K562 (cell line): ENCODE measurements at regions not wholly inside any gene's neighbourhood (a gene's known extent, or its start where the extent isn't known, plus 50 kb on each side); places are given as distances from the start of the nearest gene placed in this dataset.

Experiments
- ATAC-seq: fragments of 200-7000 bp; cut with Tn5 transposase; 3 replicates; pipeline ENCODE4 v1.9.1; 2020; ENCODE audit warnings: moderate library complexity
- BruUV-seq: library from RNA; stranded (reverse); fragments of 400-500 nt; replicated peaks from 2 replicates; lab custom pipeline; 2021; lab: Mats Ljungman, UMichigan
- CTCF ChIA-PET: fragments of 300-600 bp; formaldehyde crosslinking; extraction: SDS; loops from one replicate; lab custom pipeline; 2021; ENCODE audit warnings: low intra/inter-chr PET ratio; lab: Yijun Ruan, JAX
- POLR2A ChIA-PET: fragments of 300-600, 350-650 bp; sonication (Branson Sonifier 250); formaldehyde crosslinking; extraction: SDS; loops from one replicate; lab custom pipeline; 2021; ENCODE audit warnings: antibody characterized with exemption, inconsistent platforms; lab: Yijun Ruan, JAX
- DNase-seq, 4 experiments: peaks; one replicate each; pipeline versions ENCODE4 v3.0.0 to v3.0.0-alpha.2; 2011 to 2018; ENCODE audit warnings: low spot score in 3 of 4, mixed read lengths in 3 of 4; ENCODE audit errors: extremely low read depth in 1 of 4
- FAIRE-seq: peaks from 2 replicates; lab custom pipeline; 2011; peaks lifted over from hg19 to GRCh38; lab: Jason Lieb, UNC
- H2AFZ ChIP-seq: 2 replicates; pipeline ENCODE4 v1.6.0; 2011; ENCODE audit warnings: low read depth, low read length, control low read depth, inconsistent platforms
- H3K27ac ChIP-seq: fragments of 200-600 bp; 3 replicates; pipeline ENCODE4 v1.8.0; 2011; ENCODE audit warnings: low read depth, mild to moderate bottlenecking, control low read depth, inconsistent platforms, low read length, moderate library complexity, mixed read lengths; ENCODE audit errors: extremely low read depth
- H3K27me3 ChIP-seq, 2 experiments: fragments of 300-600 bp in 1 of 2; 2 replicates in 1 of 2; 3 replicates in 1 of 2; pipeline versions ENCODE4 v1.6.0 to v1.8.0; 2011; ENCODE audit warnings: inconsistent platforms in 2 of 2, low read length in 2 of 2, mild to moderate bottlenecking in 1 of 2, mixed read lengths in 1 of 2, moderate library complexity in 1 of 2; ENCODE audit not compliant: control insufficient read depth in 2 of 2, insufficient read depth in 2 of 2
- H3K36me3 ChIP-seq: fragments of 300-600 bp; 3 replicates; pipeline ENCODE4 v1.8.0; 2011; ENCODE audit warnings: mild to moderate bottlenecking, low read length, inconsistent platforms; ENCODE audit not compliant: control insufficient read depth, insufficient read depth
- H3K4me1 ChIP-seq, 2 experiments: fragments of 200-600 bp in 1 of 2; replicated peaks in 1 of 2; 2 replicates in 1 of 2; 3 replicates in 1 of 2; pipeline versions ENCODE4 v1.5.1 to v1.8.0; 2011; ENCODE audit warnings: inconsistent platforms in 2 of 2, low read length in 2 of 2, mild to moderate bottlenecking in 1 of 2, mixed read lengths in 1 of 2, moderate library complexity in 1 of 2; ENCODE audit not compliant: control insufficient read depth in 2 of 2, insufficient read depth in 2 of 2
- H3K4me2 ChIP-seq: 2 replicates; pipeline ENCODE4 v1.6.1; 2011; ENCODE audit warnings: low read length, control low read depth, inconsistent platforms, mixed read lengths; ENCODE audit not compliant: insufficient read depth
- H3K4me3 ChIP-seq: fragments of 200-600 bp; sonication (generic), shearing (Covaris generic); 2 replicates; pipeline ENCODE4 v1.5.1; 2016; ENCODE audit warnings: control low read depth, inconsistent platforms
- H3K79me2 ChIP-seq: fragments of 200-600 bp; 3 replicates; pipeline ENCODE4 v1.8.0; 2011; ENCODE audit warnings: low read length, inconsistent platforms; ENCODE audit not compliant: control insufficient read depth, insufficient read depth
- H3K9ac ChIP-seq, 2 experiments: 2 replicates each; pipeline versions ENCODE4 v1.6.0 to v1.6.1; 2011; ENCODE audit warnings: low read depth in 2 of 2, low read length in 2 of 2, control low read depth in 1 of 2, inconsistent platforms in 1 of 2, mild to moderate bottlenecking in 1 of 2, mixed read lengths in 1 of 2; ENCODE audit not compliant: insufficient read depth in 1 of 2
- H3K9me1 ChIP-seq: one replicate; pipeline ENCODE4 v1.6.0; 2011; ENCODE audit warnings: inconsistent platforms, mild to moderate bottlenecking, low read length, moderate library complexity; ENCODE audit not compliant: control insufficient read depth, insufficient read depth
- H3K9me3 ChIP-seq: replicated peaks from 2 replicates; pipeline ENCODE4 v1.5.1; 2011; ENCODE audit warnings: low read depth, low read length, inconsistent platforms; ENCODE audit not compliant: control insufficient read depth, insufficient read depth
- H4K20me1 ChIP-seq: replicated peaks from 2 replicates; pipeline ENCODE4 v1.6.1; 2011; ENCODE audit warnings: low read length, inconsistent platforms, mixed read lengths; ENCODE audit not compliant: control insufficient read depth, insufficient read depth
- DPF2 ChIP-seq: fragments of 450-650 bp; IDR thresholded peaks from 2 replicates; pipeline ENCODE4 v1.6.1; 2016
- FIP1L1 ChIP-seq: fragments of 200-400 bp; formaldehyde crosslinking; IDR thresholded peaks from 2 replicates; pipeline ENCODE4 v1.6.1; 2018; ENCODE audit warnings: mild to moderate bottlenecking, low read depth, low read length; ENCODE audit not compliant: poor library complexity, severe bottlenecking
- ILK ChIP-seq: fragments of 450-650 bp; IDR thresholded peaks from 2 replicates; pipeline ENCODE4 v1.6.1; 2016; ENCODE audit warnings: missing genetic modification characterization, low read depth, mild to moderate bottlenecking, missing compliant biosample characterization, moderate library complexity, borderline replicate concordance
- KDM5B ChIP-seq: fragments of 200-600 bp; sonication (generic); IDR thresholded peaks from 2 replicates; pipeline ENCODE4 v1.6.1; 2012; ENCODE audit warnings: low read depth, mild to moderate bottlenecking, moderate library complexity, low read length, control low read depth, inconsistent platforms; ENCODE audit not compliant: insufficient replicate concordance
- MEF2A ChIP-seq: IDR thresholded peaks from 2 replicates; pipeline ENCODE4 v1.6.1; 2011; ENCODE audit warnings: low read depth, mild to moderate bottlenecking, low read length, moderate library complexity; ENCODE audit not compliant: control insufficient read depth
- PCBP2 ChIP-seq: fragments of 200-400 bp; formaldehyde crosslinking; IDR thresholded peaks from 2 replicates; pipeline ENCODE4 v1.6.1; 2018; ENCODE audit warnings: low read length, low read depth, mild to moderate bottlenecking, moderate library complexity; ENCODE audit not compliant: poor library complexity, severe bottlenecking
- PURB ChIP-seq: sonication (generic); formaldehyde crosslinking; IDR thresholded peaks from 2 replicates; pipeline ENCODE4 v1.9.0; 2021; ENCODE audit warnings: low read depth, mild to moderate bottlenecking, missing genetic modification reagents
- SIN3A ChIP-seq, 2 experiments: fragments of 150-350 bp in 1 of 2; IDR thresholded peaks; 2 replicates each; pipeline ENCODE4 v1.6.1; 2011 to 2016; ENCODE audit warnings: borderline replicate concordance in 2 of 2, low read depth in 2 of 2, low read length in 2 of 2, mild to moderate bottlenecking in 2 of 2, moderate library complexity in 2 of 2; ENCODE audit not compliant: control insufficient read depth in 1 of 2
- SOX6 ChIP-seq: fragments of 450-650 bp; IDR thresholded peaks from 2 replicates; pipeline ENCODE4 v1.6.1; 2014; ENCODE audit warnings: mild to moderate bottlenecking
- SRF ChIP-seq, 2 experiments: fragments of 250-450, 450-650 bp in 1 of 2; sonication (Bioruptor Pico) in 1 of 2; sonication (generic) in 1 of 2; formaldehyde crosslinking; IDR thresholded peaks; 2 replicates each; pipeline versions ENCODE4 v1.5.0 to v1.5.1; 2020 to 2022; ENCODE audit warnings: mild to moderate bottlenecking in 1 of 2, missing genetic modification reagents in 1 of 2
- TAF7 ChIP-seq: fragments of 450-650 bp; IDR thresholded peaks from 2 replicates; pipeline ENCODE4 v1.6.1; 2016; ENCODE audit warnings: missing genetic modification characterization, missing compliant biosample characterization
- ZBTB8A ChIP-seq: fragments of 450-650 bp; IDR thresholded peaks from 2 replicates; pipeline ENCODE4 v1.6.1; 2018; ENCODE audit warnings: mild to moderate bottlenecking, moderate library complexity; ENCODE audit not compliant: partially characterized antibody
- ZNF354B ChIP-seq: fragments of 250-450 bp; sonication (Bioruptor Pico); IDR thresholded peaks from 2 replicates; pipeline ENCODE4 v1.4.0; 2020
- WGBS: fragments of 100-300 bp; shearing (Covaris generic); methylation state at CpG from one replicate; pipeline ENCODE4 v1.1.6; 2016; ENCODE audit warnings: low coverage, mixed read lengths; ENCODE audit not compliant: insufficient coverage; ENCODE audit errors: missing lambda C conversion rate; 5-methylcytosine and 5-hydroxymethylcytosine counted together
- in situ Hi-C: fragments of 300-500 bp; cut with MboI; formaldehyde crosslinking; loops from 4 replicates; pipeline ENCODE4 v1.15.0; 2018; ENCODE audit warnings: inconsistent platforms, mixed read lengths
- intact Hi-C: fragments of 100-400 bp; cut with micrococcal nuclease; formaldehyde crosslinking; loops from 2 replicates; pipeline ENCODE4 v1.14.2; 2022
- TF ChIP-seq, protein P1 (sequence below): sonication (generic); IDR thresholded peaks from 2 replicates; pipeline ENCODE4 v1.6.1; 2016
- TF ChIP-seq, protein P2 (sequence below), 2 experiments: fragments of 450-650 bp in 1 of 2; IDR thresholded peaks; 2 replicates each; pipeline ENCODE4 v1.6.1; 2011 to 2017; ENCODE audit warnings: low read depth in 2 of 2, antibody characterized with exemption in 1 of 2, borderline replicate concordance in 1 of 2, low read length in 1 of 2, mild to moderate bottlenecking in 1 of 2, mixed read lengths in 1 of 2; ENCODE audit not compliant: control insufficient read depth in 1 of 2
- TF ChIP-seq, protein P3 (sequence below): fragments of 200-400 bp; formaldehyde crosslinking; IDR thresholded peaks from 2 replicates; pipeline ENCODE4 v1.6.1; 2017; ENCODE audit warnings: mild to moderate bottlenecking, low read depth, low read length, moderate library complexity

DNA sequence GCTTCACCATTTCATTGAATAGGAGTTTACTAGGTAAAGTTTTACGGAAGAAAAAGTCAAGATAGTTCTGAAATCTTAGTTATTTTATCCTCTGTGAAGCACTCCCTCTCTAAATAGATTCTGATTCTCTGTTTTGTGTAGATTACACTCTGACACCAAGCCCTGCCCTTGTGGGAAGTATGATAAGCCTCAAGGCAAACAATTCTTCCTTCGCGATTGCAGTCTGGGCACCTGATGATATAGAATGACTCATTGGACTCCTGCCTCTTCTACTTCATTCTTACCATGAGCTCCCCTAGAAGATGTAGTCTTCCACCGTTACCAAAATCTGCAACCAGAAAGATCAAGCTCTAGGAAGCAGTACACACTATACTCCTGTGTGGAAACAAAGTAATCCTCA, 626.9 kb upstream of the PTGER4 start:
- no peaks in the 10 kb centered on the region; the same call in 1 of the 2 replicates for H3K9me3 ChIP-seq
- CTCF ChIA-PET = no interaction called here
- H3K79me2 ChIP-seq = no peaks in the 10 kb centered on the region
- POLR2A ChIA-PET = no interaction called here
- intact Hi-C loops = no loop called here
- DNase-seq (peak; percentile 21 to 22 (median 22)), FAIRE-seq (no peak), ATAC-seq (no peak)
- no peak overlapping the region for H2AFZ ChIP-seq
- no peaks in the 10 kb centered on the region for H3K4me1 ChIP-seq
- in situ Hi-C loops = no loop called here
- no TSS peak for BruUV-seq
- 0% methylated on average over 4 of the region's 4 CpGs for WGBS
- no peak overlapping the region for H3K4me3 ChIP-seq
- H3K27me3 ChIP-seq = no peaks in the 10 kb centered on the region
- no peak overlapping the region for H3K4me2 ChIP-seq
- H3K27ac ChIP-seq = no peak overlapping the region
- H3K36me3 ChIP-seq = no peaks in the 10 kb centered on the region
- no peaks in the 10 kb centered on the region for H3K9me1 ChIP-seq
- no peak overlapping the region for H3K9ac ChIP-seq
- H4K20me1 ChIP-seq = no peaks in the 10 kb centered on the region
- TF ChIP-seq MEF2A = no peak
- TF ChIP-seq TAF7 = no peak
- TF ChIP-seq SRF (CRISPR knock-in tag; IDR thresholded peaks at IDR 0.05) = no peak
- TF ChIP-seq PCBP2 = no peak
- TF ChIP-seq, protein P1, sequence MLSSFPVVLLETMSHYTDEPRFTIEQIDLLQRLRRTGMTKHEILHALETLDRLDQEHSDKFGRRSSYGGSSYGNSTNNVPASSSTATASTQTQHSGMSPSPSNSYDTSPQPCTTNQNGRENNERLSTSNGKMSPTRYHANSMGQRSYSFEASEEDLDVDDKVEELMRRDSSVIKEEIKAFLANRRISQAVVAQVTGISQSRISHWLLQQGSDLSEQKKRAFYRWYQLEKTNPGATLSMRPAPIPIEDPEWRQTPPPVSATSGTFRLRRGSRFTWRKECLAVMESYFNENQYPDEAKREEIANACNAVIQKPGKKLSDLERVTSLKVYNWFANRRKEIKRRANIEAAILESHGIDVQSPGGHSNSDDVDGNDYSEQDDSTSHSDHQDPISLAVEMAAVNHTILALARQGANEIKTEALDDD = no peak
- TF ChIP-seq DPF2 = 0 out of 2 replicates have a peak, but pooled peaks have one; percentile 24
- TF ChIP-seq, protein P2, sequence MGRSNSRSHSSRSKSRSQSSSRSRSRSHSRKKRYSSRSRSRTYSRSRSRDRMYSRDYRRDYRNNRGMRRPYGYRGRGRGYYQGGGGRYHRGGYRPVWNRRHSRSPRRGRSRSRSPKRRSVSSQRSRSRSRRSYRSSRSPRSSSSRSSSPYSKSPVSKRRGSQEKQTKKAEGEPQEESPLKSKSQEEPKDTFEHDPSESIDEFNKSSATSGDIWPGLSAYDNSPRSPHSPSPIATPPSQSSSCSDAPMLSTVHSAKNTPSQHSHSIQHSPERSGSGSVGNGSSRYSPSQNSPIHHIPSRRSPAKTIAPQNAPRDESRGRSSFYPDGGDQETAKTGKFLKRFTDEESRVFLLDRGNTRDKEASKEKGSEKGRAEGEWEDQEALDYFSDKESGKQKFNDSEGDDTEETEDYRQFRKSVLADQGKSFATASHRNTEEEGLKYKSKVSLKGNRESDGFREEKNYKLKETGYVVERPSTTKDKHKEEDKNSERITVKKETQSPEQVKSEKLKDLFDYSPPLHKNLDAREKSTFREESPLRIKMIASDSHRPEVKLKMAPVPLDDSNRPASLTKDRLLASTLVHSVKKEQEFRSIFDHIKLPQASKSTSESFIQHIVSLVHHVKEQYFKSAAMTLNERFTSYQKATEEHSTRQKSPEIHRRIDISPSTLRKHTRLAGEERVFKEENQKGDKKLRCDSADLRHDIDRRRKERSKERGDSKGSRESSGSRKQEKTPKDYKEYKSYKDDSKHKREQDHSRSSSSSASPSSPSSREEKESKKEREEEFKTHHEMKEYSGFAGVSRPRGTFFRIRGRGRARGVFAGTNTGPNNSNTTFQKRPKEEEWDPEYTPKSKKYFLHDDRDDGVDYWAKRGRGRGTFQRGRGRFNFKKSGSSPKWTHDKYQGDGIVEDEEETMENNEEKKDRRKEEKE (IDR thresholded peaks at IDR 0.05; ENCODE audit: borderline replicate concordance in 1 of 2, control insufficient read depth in 1 of 2, low read depth in 2 of 2, low read length in 1 of 2) = no peak
- no peak for TF ChIP-seq SIN3A (IDR thresholded peaks at IDR 0.05; ENCODE audit: borderline replicate concordance in 2 of 2, control insufficient read depth in 1 of 2, low read depth in 2 of 2, low read length in 2 of 2)
- TF ChIP-seq, protein P3, sequence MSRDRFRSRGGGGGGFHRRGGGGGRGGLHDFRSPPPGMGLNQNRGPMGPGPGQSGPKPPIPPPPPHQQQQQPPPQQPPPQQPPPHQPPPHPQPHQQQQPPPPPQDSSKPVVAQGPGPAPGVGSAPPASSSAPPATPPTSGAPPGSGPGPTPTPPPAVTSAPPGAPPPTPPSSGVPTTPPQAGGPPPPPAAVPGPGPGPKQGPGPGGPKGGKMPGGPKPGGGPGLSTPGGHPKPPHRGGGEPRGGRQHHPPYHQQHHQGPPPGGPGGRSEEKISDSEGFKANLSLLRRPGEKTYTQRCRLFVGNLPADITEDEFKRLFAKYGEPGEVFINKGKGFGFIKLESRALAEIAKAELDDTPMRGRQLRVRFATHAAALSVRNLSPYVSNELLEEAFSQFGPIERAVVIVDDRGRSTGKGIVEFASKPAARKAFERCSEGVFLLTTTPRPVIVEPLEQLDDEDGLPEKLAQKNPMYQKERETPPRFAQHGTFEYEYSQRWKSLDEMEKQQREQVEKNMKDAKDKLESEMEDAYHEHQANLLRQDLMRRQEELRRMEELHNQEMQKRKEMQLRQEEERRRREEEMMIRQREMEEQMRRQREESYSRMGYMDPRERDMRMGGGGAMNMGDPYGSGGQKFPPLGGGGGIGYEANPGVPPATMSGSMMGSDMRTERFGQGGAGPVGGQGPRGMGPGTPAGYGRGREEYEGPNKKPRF = no peak
- no peak for TF ChIP-seq FIP1L1
- no peak for TF ChIP-seq ZBTB8A
- TF ChIP-seq ILK = no peak
- TF ChIP-seq ZNF354B (CRISPR knock-in tag) = no peak
- no peak for TF ChIP-seq PURB (CRISPR knock-in tag)
- peak; percentile 53; the same call in 1 of the 2 replicates for TF ChIP-seq SOX6
- no peak for TF ChIP-seq KDM5B
